Endothelial cell (in vitro differentiated cells): ENCODE measurements at regions not wholly inside any gene's neighbourhood (a gene's known extent, or its start where the extent isn't known, plus 50 kb on each side); places are given as distances from the start of the nearest gene placed in this dataset.

Experiments used
- DNase-seq: peaks from one replicate; pipeline ENCODE4 v3.0.0; 2021; ENCODE audit warnings: low spot score
- H3K27ac Mint-ChIP-seq: one replicate; pipeline ENCODE4 v1.8.0; 2021; ENCODE audit warnings: mixed read lengths, inconsistent platforms; ENCODE audit not compliant: unreplicated experiment
- H3K27me3 Mint-ChIP-seq: one replicate; pipeline ENCODE4 v1.8.0; 2021; ENCODE audit warnings: mild to moderate bottlenecking, moderate library complexity, mixed read lengths, inconsistent platforms; ENCODE audit not compliant: unreplicated experiment
- H3K36me3 Mint-ChIP-seq: one replicate; pipeline ENCODE4 v1.8.0; 2021; ENCODE audit warnings: mild to moderate bottlenecking, low read depth, mixed read lengths, inconsistent platforms; ENCODE audit not compliant: unreplicated experiment
- H3K4me1 Mint-ChIP-seq: one replicate; pipeline ENCODE4 v1.8.0; 2021; ENCODE audit warnings: mild to moderate bottlenecking, mixed read lengths, inconsistent platforms; ENCODE audit not compliant: unreplicated experiment
- H3K4me3 Mint-ChIP-seq: one replicate; pipeline ENCODE4 v1.8.0; 2021; ENCODE audit warnings: mild to moderate bottlenecking, mixed read lengths, inconsistent platforms; ENCODE audit not compliant: unreplicated experiment
- H3K9me3 Mint-ChIP-seq: one replicate; pipeline ENCODE4 v1.8.0; 2021; ENCODE audit warnings: mixed read lengths, inconsistent platforms; ENCODE audit not compliant: unreplicated experiment
- CTCF ChIP-seq: fragments of 200-600 bp; sonication (generic); IDR thresholded peaks from one replicate; pipeline ENCODE4 v1.5.0; 2021; ENCODE audit warnings: antibody characterized with exemption; ENCODE audit not compliant: unreplicated experiment

- Mint-ChIP-seq H3K27ac (no peak overlapping the region), H3K9me3 (no peaks in the 10 kb centered on the region), H3K4me3 (no peak overlapping the region), H3K4me1 (no peaks in the 10 kb centered on the region), H3K36me3 (peaks cover 5% of the 10 kb centered on the region), H3K27me3 (peaks cover 2% of the 10 kb centered on the region)
- no peak for TF ChIP-seq CTCF
- no peak for DNase-seq
These were observed 121.1 kb downstream of the HGF start for GRCh38 chr7:81648716-81649115.

- H3K4me3 Mint-ChIP-seq: no peak overlapping the region
- H3K27me3 Mint-ChIP-seq: peaks cover 2% of the 10 kb centered on the region
- H3K27ac Mint-ChIP-seq: no peak overlapping the region
- no peaks in the 10 kb centered on the region for H3K36me3 Mint-ChIP-seq
- no peaks in the 10 kb centered on the region for H3K9me3 Mint-ChIP-seq
- no peak for DNase-seq
- no peak for TF ChIP-seq CTCF
- no peaks in the 10 kb centered on the region for H3K4me1 Mint-ChIP-seq
These were observed 124.4 kb downstream of the HGF start for GRCh38 chr7:81645435-81645834.

GRCh38 chr7:81641873-81642272, 128.0 kb downstream of the HGF start:
- DNase-seq: no peak
- no peaks in the 10 kb centered on the region for H3K27me3 Mint-ChIP-seq

GRCh38 chr7:81638198-81638597, 131.6 kb downstream of the HGF start:
- no peak for DNase-seq
- no peaks in the 10 kb centered on the region for H3K4me1 Mint-ChIP-seq
- no peaks in the 10 kb centered on the region for H3K9me3 Mint-ChIP-seq
- H3K4me3 Mint-ChIP-seq: no peak overlapping the region
- H3K27me3 Mint-ChIP-seq: no peaks in the 10 kb centered on the region
- H3K27ac Mint-ChIP-seq: no peak overlapping the region
- TF ChIP-seq CTCF: no peak
- no peaks in the 10 kb centered on the region for H3K36me3 Mint-ChIP-seq

More at GRCh38 chr7:81641873-81642272, 128.0 kb downstream of the HGF start:
- Mint-ChIP-seq H3K36me3 (no peaks in the 10 kb centered on the region), H3K27ac (no peak overlapping the region), H3K9me3 (no peaks in the 10 kb centered on the region), H3K4me1 (no peaks in the 10 kb centered on the region), H3K4me3 (no peak overlapping the region)
- TF ChIP-seq CTCF: no peak

GRCh38 chr7:81637534-81637933, 132.3 kb downstream of the HGF start:
- H3K36me3 Mint-ChIP-seq: no peaks in the 10 kb centered on the region
- DNase-seq: no peak
- no peaks in the 10 kb centered on the region for H3K9me3 Mint-ChIP-seq
- TF ChIP-seq CTCF: no peak
- no peak overlapping the region for H3K27ac Mint-ChIP-seq
- H3K27me3 Mint-ChIP-seq: no peaks in the 10 kb centered on the region
- no peaks in the 10 kb centered on the region for H3K4me1 Mint-ChIP-seq
- no peak overlapping the region for H3K4me3 Mint-ChIP-seq
